DOHH2 (cell line): ENCODE measurements at regions not wholly inside any gene's neighbourhood (a gene's known extent, or its start where the extent isn't known, plus 50 kb on each side); places are given as distances from the start of the nearest gene placed in this dataset.

Experiments used
- H3F3A ChIP-seq: fragments of 200-600 bp; sonication (generic), shearing (Covaris generic); 2 replicates; pipeline ENCODE4 v1.6.0; 2016; ENCODE audit warnings: antibody characterized with exemption, mild to moderate bottlenecking; ENCODE audit not compliant: control insufficient read depth, insufficient read depth
- H3K27ac ChIP-seq: fragments of 200-600 bp; sonication (generic); 2 replicates; pipeline ENCODE4 v1.5.1; 2014; ENCODE audit warnings: low read depth, mild to moderate bottlenecking, low read length, moderate library complexity
- H3K27me3 ChIP-seq: fragments of 200-600 bp; sonication (generic); 2 replicates; pipeline ENCODE4 v1.6.1; 2014; ENCODE audit warnings: mild to moderate bottlenecking, low read length, mixed read lengths; ENCODE audit not compliant: control insufficient read depth
- H3K36me3 ChIP-seq: fragments of 200-600 bp; sonication (generic); 2 replicates; pipeline ENCODE4 v1.6.1; 2014; ENCODE audit warnings: mild to moderate bottlenecking, low read length, moderate library complexity, mixed read lengths; ENCODE audit not compliant: control insufficient read depth
- H3K4me1 ChIP-seq: fragments of 200-600 bp; sonication (generic); 2 replicates; pipeline ENCODE4 v1.6.1; 2014; ENCODE audit warnings: mild to moderate bottlenecking, low read length, mixed read lengths; ENCODE audit not compliant: control insufficient read depth
- H3K4me2 ChIP-seq: fragments of 200-600 bp; sonication (generic); 2 replicates; pipeline ENCODE4 v1.6.0; 2014; ENCODE audit warnings: mild to moderate bottlenecking, low read length, moderate library complexity
- H3K4me3 ChIP-seq: fragments of 200-600 bp; sonication (generic); 2 replicates; pipeline ENCODE4 v1.5.1; 2014; ENCODE audit warnings: mild to moderate bottlenecking, low read length, mixed read lengths
- H3K79me2 ChIP-seq: fragments of 200-600 bp; sonication (generic); 2 replicates; pipeline ENCODE4 v1.6.1; 2014; ENCODE audit warnings: mild to moderate bottlenecking, low read length, mixed read lengths; ENCODE audit not compliant: control insufficient read depth
- H3K9me2 ChIP-seq: fragments of 200-600 bp; sonication (generic); replicated peaks from 2 replicates; pipeline ENCODE4 v1.6.1; 2014; ENCODE audit warnings: mild to moderate bottlenecking, low read length, mixed read lengths; ENCODE audit not compliant: control insufficient read depth
- H3K9me3 ChIP-seq: fragments of 200-600 bp; sonication (generic); 2 replicates; pipeline ENCODE4 v1.6.1; 2014; ENCODE audit warnings: antibody characterized with exemption, low read length, mixed read lengths; ENCODE audit not compliant: control insufficient read depth, insufficient read depth
- H4K20me1 ChIP-seq: fragments of 200-600 bp; sonication (generic); 2 replicates; pipeline ENCODE4 v1.6.0; 2014; ENCODE audit warnings: low read depth, mild to moderate bottlenecking, antibody characterized with exemption, low read length, moderate library complexity; ENCODE audit not compliant: control insufficient read depth, insufficient read depth
- CTCF ChIP-seq: fragments of 200-600 bp; sonication (generic); IDR thresholded peaks from one replicate; pipeline ENCODE4 v1.5.1; 2014; ENCODE audit warnings: antibody characterized with exemption, mild to moderate bottlenecking, low read depth, low read length; ENCODE audit not compliant: poor library complexity, severe bottlenecking
- EZH2phosphoT487 ChIP-seq: fragments of 200-600 bp; sonication (generic); IDR thresholded peaks from 2 replicates; pipeline ENCODE4 v1.6.1; 2017; ENCODE audit warnings: borderline replicate concordance, mild to moderate bottlenecking, antibody characterized with exemption, low read length, moderate library complexity, mixed read lengths

- H3K9me3 ChIP-seq, result no peaks in the 10 kb centered on the region
Measured at GRCh38 chr2:66323406-66323805, 111.5 kb upstream of the MEIS1 start.

GRCh38 chr2:66322506-66323260, 112.2 kb upstream of the MEIS1 start:
- Histone ChIP-seq H3K4me2 (no peak overlapping the region), H3K9me2 (no peaks in the 10 kb centered on the region), H4K20me1 (no peaks in the 10 kb centered on the region), H3K4me3 (no peak overlapping the region), H3K9me3 (no peaks in the 10 kb centered on the region), H3K4me1 (no peaks in the 10 kb centered on the region), H3F3A (no peaks in the 10 kb centered on the region), H3K27ac (no peak overlapping the region), H3K79me2 (no peaks in the 10 kb centered on the region), H3K27me3 (no peaks in the 10 kb centered on the region), H3K36me3 (no peaks in the 10 kb centered on the region)
- TF ChIP-seq CTCF (no peak), EZH2phosphoT487 (no peak)

More at GRCh38 chr2:66323406-66323805, 111.5 kb upstream of the MEIS1 start:
- no peak overlapping the region for H3K4me2 ChIP-seq
- no peaks in the 10 kb centered on the region for H3K9me2 ChIP-seq
- H3F3A ChIP-seq, result no peaks in the 10 kb centered on the region
- H3K4me3 ChIP-seq, result no peak overlapping the region
- no peaks in the 10 kb centered on the region for H3K27me3 ChIP-seq
- H4K20me1 ChIP-seq, result no peaks in the 10 kb centered on the region
- H3K27ac ChIP-seq, result no peak overlapping the region
- no peak for TF ChIP-seq EZH2phosphoT487
- no peak for TF ChIP-seq CTCF
- no peaks in the 10 kb centered on the region for H3K79me2 ChIP-seq
- no peaks in the 10 kb centered on the region for H3K4me1 ChIP-seq
- H3K36me3 ChIP-seq, result no peaks in the 10 kb centered on the region

GRCh38 chr2:66318009-66318561, 116.8 kb upstream of the MEIS1 start:
- Histone ChIP-seq H3K79me2 (no peaks in the 10 kb centered on the region), H3K27me3 (no peaks in the 10 kb centered on the region), H3K4me2 (no peak overlapping the region), H3F3A (no peaks in the 10 kb centered on the region), H3K9me2 (no peaks in the 10 kb centered on the region), H3K4me3 (no peak overlapping the region), H4K20me1 (no peaks in the 10 kb centered on the region), H3K36me3 (no peaks in the 10 kb centered on the region), H3K9me3 (no peaks in the 10 kb centered on the region), H3K4me1 (no peaks in the 10 kb centered on the region), H3K27ac (no peak overlapping the region)
- TF ChIP-seq EZH2phosphoT487 (no peak), CTCF (no peak)
